COLO829 (cell line): ENCODE measurements at regions not wholly inside any gene's neighbourhood (a gene's known extent, or its start where the extent isn't known, plus 50 kb on each side); places are given as distances from the start of the nearest gene placed in this dataset.

Source experiments
- DNase-seq: peaks from one replicate; pipeline ENCODE4 v3.0.0; 2012; ENCODE audit warnings: low spot score

- no peak for DNase-seq
Measured at GRCh38 chr9:13648068-13648467, 368.6 kb upstream of the MPDZ start.

GRCh38 chr9:13646500-13647021, 367.1 kb upstream of the MPDZ start:
- DNase-seq: no peak

- no peak for DNase-seq
Measured at GRCh38 chr9:13645557-13645956, 366.1 kb upstream of the MPDZ start.

GRCh38 chr9:13644675-13645074, 365.2 kb upstream of the MPDZ start:
- no peak for DNase-seq

GRCh38 chr9:13642646-13643045, 363.2 kb upstream of the MPDZ start:
- DNase-seq: no peak

- DNase-seq: no peak
Measured at GRCh38 chr9:13629067-13629466, 349.6 kb upstream of the MPDZ start.

GRCh38 chr9:13628526-13628925, 349.0 kb upstream of the MPDZ start:
- DNase-seq: no peak

GRCh38 chr9:13627502-13627901, 348.0 kb upstream of the MPDZ start:
- no peak for DNase-seq

- DNase-seq: no peak
Measured at GRCh38 chr9:13627071-13627470, 347.6 kb upstream of the MPDZ start.

- DNase-seq: no peak
Measured at GRCh38 chr9:13626601-13627000, 347.1 kb upstream of the MPDZ start.

- no peak for DNase-seq
Measured at GRCh38 chr9:13621872-13622564, 342.5 kb upstream of the MPDZ start.

- no peak for DNase-seq
Measured at GRCh38 chr9:13616491-13617035, 337.1 kb upstream of the MPDZ start.

GRCh38 chr9:13615660-13616490, 336.4 kb upstream of the MPDZ start:
- DNase-seq: no peak

GRCh38 chr9:13614060-13614459, 334.6 kb upstream of the MPDZ start:
- DNase-seq: no peak

- DNase-seq: no peak
Measured at GRCh38 chr9:13613296-13613695, 333.8 kb upstream of the MPDZ start.

GRCh38 chr9:13608451-13608850, 329.0 kb upstream of the MPDZ start:
- no peak for DNase-seq

- DNase-seq: peak; percentile 5
Measured at GRCh38 chr9:13607481-13608441, 328.3 kb upstream of the MPDZ start.

GRCh38 chr9:13606586-13606985, 327.1 kb upstream of the MPDZ start:
- DNase-seq: no peak

- no peak for DNase-seq
Measured at GRCh38 chr9:13603921-13604320, 324.4 kb upstream of the MPDZ start.

- no peak for DNase-seq
Measured at GRCh38 chr9:13598738-13599137, 319.2 kb upstream of the MPDZ start.

GRCh38 chr9:13597427-13597826, 317.9 kb upstream of the MPDZ start:
- DNase-seq: no peak

GRCh38 chr9:13597004-13597403, 317.5 kb upstream of the MPDZ start:
- DNase-seq: no peak
